NT2/D1 (cell line): ENCODE measurements at regions not wholly inside any gene's neighbourhood (a gene's known extent, or its start where the extent isn't known, plus 50 kb on each side); places are given as distances from the start of the nearest gene placed in this dataset.

Source experiments
- SUZ12 ChIP-seq: IDR thresholded peaks from 2 replicates; pipeline ENCODE4 v1.6.1; 2011; ENCODE audit not compliant: insufficient read length, insufficient read depth; ENCODE audit errors: extremely low read depth
- YY1 ChIP-seq: IDR thresholded peaks from 2 replicates; pipeline ENCODE4 v1.6.1; 2011; ENCODE audit not compliant: insufficient read length, insufficient read depth
- ZNF274 ChIP-seq: IDR thresholded peaks from 2 replicates; pipeline ENCODE4 v1.6.1; 2011; ENCODE audit warnings: mild to moderate bottlenecking, low read depth, low read length

DNA sequence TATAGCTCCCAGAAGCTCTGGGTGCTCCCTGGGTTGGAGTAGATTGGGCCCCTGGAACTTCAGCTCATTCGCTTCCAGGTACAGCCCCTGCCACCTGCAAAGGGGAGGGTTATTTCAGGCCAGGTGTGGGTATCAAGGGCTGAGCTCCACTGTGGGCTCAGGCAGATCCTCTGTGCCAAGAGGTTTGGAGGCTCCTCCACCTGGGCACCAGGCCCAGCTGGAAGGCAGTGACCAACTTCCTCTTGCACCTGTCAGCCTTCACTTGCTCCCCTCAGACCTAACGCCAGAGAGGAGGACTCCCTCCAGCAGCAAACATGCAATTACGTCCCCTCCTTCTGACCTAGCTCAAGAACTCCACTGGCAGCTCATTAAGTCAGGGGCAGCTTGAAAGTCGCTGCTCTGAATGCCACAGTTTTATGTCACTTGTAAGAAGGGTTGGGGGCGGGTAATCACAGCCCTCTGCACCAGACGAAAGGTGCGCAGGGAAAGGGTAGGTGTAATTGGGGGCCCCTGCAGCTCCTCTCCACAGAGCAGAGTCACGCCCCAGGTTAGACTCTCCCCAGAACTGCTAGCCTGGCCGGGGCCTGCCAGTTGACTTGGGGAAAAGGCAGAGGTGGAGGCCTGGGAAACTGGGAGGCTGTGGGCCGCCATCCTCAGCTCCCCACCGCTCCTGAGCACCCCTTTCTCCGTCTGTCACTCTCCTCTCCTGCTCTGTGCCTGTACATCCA is 125.0 kb upstream of the TMPRSS2 start:
- no peak for TF ChIP-seq ZNF274
- no peak for TF ChIP-seq YY1
- TF ChIP-seq SUZ12 = no peak
